ENCODE measurements at regions not wholly inside any gene's neighbourhood (a gene's known extent, or its start where the extent isn't known, plus 50 kb on each side); places are given as distances from the start of the nearest gene placed in this dataset.

GRCh38 chr9:80074439-80074838 is 502.7 kb downstream of the TLE4 start:
- TF ChIP-seq, protein P1, sequence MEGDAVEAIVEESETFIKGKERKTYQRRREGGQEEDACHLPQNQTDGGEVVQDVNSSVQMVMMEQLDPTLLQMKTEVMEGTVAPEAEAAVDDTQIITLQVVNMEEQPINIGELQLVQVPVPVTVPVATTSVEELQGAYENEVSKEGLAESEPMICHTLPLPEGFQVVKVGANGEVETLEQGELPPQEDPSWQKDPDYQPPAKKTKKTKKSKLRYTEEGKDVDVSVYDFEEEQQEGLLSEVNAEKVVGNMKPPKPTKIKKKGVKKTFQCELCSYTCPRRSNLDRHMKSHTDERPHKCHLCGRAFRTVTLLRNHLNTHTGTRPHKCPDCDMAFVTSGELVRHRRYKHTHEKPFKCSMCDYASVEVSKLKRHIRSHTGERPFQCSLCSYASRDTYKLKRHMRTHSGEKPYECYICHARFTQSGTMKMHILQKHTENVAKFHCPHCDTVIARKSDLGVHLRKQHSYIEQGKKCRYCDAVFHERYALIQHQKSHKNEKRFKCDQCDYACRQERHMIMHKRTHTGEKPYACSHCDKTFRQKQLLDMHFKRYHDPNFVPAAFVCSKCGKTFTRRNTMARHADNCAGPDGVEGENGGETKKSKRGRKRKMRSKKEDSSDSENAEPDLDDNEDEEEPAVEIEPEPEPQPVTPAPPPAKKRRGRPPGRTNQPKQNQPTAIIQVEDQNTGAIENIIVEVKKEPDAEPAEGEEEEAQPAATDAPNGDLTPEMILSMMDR (IDR thresholded peaks at IDR 0.05), result no peak
- TF ChIP-seq POLR2AphosphoS5 (IDR thresholded peaks at IDR 0.05), result no peak

Measured in upper lobe of left lung (tissue), 4 donors.